ENCODE measurements at regions not wholly inside any gene's neighbourhood (a gene's known extent, or its start where the extent isn't known, plus 50 kb on each side); places are given as distances from the start of the nearest gene placed in this dataset.

GRCh38 chrX:104419926-104420325 lies 146.1 kb upstream of the IL1RAPL2 start:
- TF ChIP-seq CTCF (IDR thresholded peaks at IDR 0.05), result no peak
- TF ChIP-seq POLR2A (IDR thresholded peaks at IDR 0.05), result no peak

Measured in suprapubic skin (tissue), 3 donors.